GM12878 (cell line): ENCODE measurements at regions not wholly inside any gene's neighbourhood (a gene's known extent, or its start where the extent isn't known, plus 50 kb on each side); places are given as distances from the start of the nearest gene placed in this dataset.

Experiments used
- ATAC-seq: fragments of 200-7000 bp; cut with Tn5 transposase; 3 replicates; pipeline ENCODE4 v1.9.1; 2020; ENCODE audit warnings: mild to moderate bottlenecking, moderate library complexity
- BruUV-seq: library from RNA; stranded (reverse); fragments of 400-500 nt; replicated peaks from 2 replicates; lab custom pipeline; 2021; lab: Mats Ljungman, UMichigan
- CTCF ChIA-PET: fragments of 300-600 bp; sonication (Branson Sonifier 250); formaldehyde crosslinking; extraction: SDS; loops from one replicate; lab custom pipeline; 2021; ENCODE audit warnings: inconsistent platforms; lab: Yijun Ruan, JAX
- POLR2A ChIA-PET: fragments of 350-600 bp; formaldehyde crosslinking; extraction: SDS; loops from one replicate; lab custom pipeline; 2021; ENCODE audit warnings: inconsistent platforms; lab: Charles Lee
- RAD21 ChIA-PET: fragments of 300-600 bp; sonication (Branson Sonifier 250); formaldehyde crosslinking; loops from one replicate; lab custom pipeline; 2023; ENCODE audit warnings: antibody characterized with exemption; ENCODE audit not compliant: unreplicated experiment; lab: Charles Lee
- SMC1A ChIA-PET: fragments of 300-600 bp; sonication (Branson Sonifier 250); formaldehyde crosslinking; loops from one replicate; lab custom pipeline; 2023; ENCODE audit not compliant: unreplicated experiment, uncharacterized antibody; lab: Charles Lee
- DNase-seq: peaks from one replicate; pipeline ENCODE4 v3.0.0-alpha.2; 2011; ENCODE audit warnings: low read depth, low spot score
- FAIRE-seq: peaks from 3 replicates; lab custom pipeline; 2011; peaks lifted over from hg19 to GRCh38; lab: Jason Lieb, UNC
- H2AFZ ChIP-seq: 2 replicates; pipeline ENCODE4 v1.6.0; 2011; ENCODE audit warnings: low read depth, low read length, control low read depth; ENCODE audit not compliant: control insufficient read depth
- H3K27ac ChIP-seq: 2 replicates; pipeline ENCODE4 v1.5.1; 2011; ENCODE audit warnings: control low read depth; ENCODE audit not compliant: control insufficient read depth, insufficient read depth
- H3K27me3 ChIP-seq, 2 experiments: replicated peaks in 1 of 2; 2 replicates each; pipeline versions ENCODE4 v1.6.0 to v1.6.1; 2011; ENCODE audit warnings: low read length in 1 of 2; ENCODE audit not compliant: control insufficient read depth in 2 of 2, insufficient read depth in 2 of 2
- H3K36me3 ChIP-seq, 2 experiments: 2 replicates each; pipeline ENCODE4 v1.5.1; 2011; ENCODE audit warnings: low read length in 1 of 2; ENCODE audit not compliant: control insufficient read depth in 2 of 2, insufficient read depth in 2 of 2
- H3K4me1 ChIP-seq: 2 replicates; pipeline ENCODE4 v1.6.1; 2011; ENCODE audit warnings: mild to moderate bottlenecking, low read length, moderate library complexity, mixed read lengths; ENCODE audit not compliant: control insufficient read depth, insufficient read depth
- H3K4me2 ChIP-seq: 2 replicates; pipeline ENCODE4 v1.6.0; 2011; ENCODE audit warnings: control low read depth; ENCODE audit not compliant: control insufficient read depth, insufficient read depth
- H3K4me3 ChIP-seq: fragments of 200-600 bp; sonication (generic); 2 replicates; pipeline ENCODE4 v1.5.1; 2016
- H3K79me2 ChIP-seq: 2 replicates; pipeline ENCODE4 v1.6.0; 2011; ENCODE audit warnings: low read length; ENCODE audit not compliant: control insufficient read depth, insufficient read depth
- H3K9ac ChIP-seq: 2 replicates; pipeline ENCODE4 v1.8.0; 2011; ENCODE audit warnings: low read length, control low read depth, mixed read lengths; ENCODE audit not compliant: control insufficient read depth, insufficient read depth
- H3K9me3 ChIP-seq: replicated peaks from 3 replicates; pipeline ENCODE4 v1.5.1; 2011; ENCODE audit warnings: mild to moderate bottlenecking, low read length; ENCODE audit not compliant: control insufficient read depth, insufficient read depth
- H4K20me1 ChIP-seq: 2 replicates; pipeline ENCODE4 v1.6.0; 2011; ENCODE audit not compliant: control insufficient read depth, insufficient read depth
- E2F4 ChIP-seq: IDR thresholded peaks from 2 replicates; pipeline ENCODE4 v1.6.1; 2012; ENCODE audit warnings: low read depth, low read length, improper control_type of control experiment
- JUNB ChIP-seq: IDR thresholded peaks from 2 replicates; pipeline ENCODE4 v1.6.1; 2016; ENCODE audit warnings: antibody characterized with exemption, mild to moderate bottlenecking
- SUZ12 ChIP-seq: fragments of 200-600 bp; sonication (generic); IDR thresholded peaks from one replicate; pipeline ENCODE4 v1.6.1; 2018; ENCODE audit warnings: antibody characterized with exemption, mild to moderate bottlenecking; ENCODE audit not compliant: unreplicated experiment
- ZBTB11 ChIP-seq: fragments of 450-650 bp; formaldehyde crosslinking; IDR thresholded peaks from 2 replicates; pipeline ENCODE4 v1.5.0; 2022; ENCODE audit warnings: mild to moderate bottlenecking, missing genetic modification characterization
- WGBS: methylation state at CpG from one replicate; pipeline ENCODE4 v1.1.6; 2016; ENCODE audit warnings: low lambda C conversion rate; ENCODE audit not compliant: insufficient replicate concordance, insufficient coverage; ENCODE audit errors: missing lambda C conversion rate; 5-methylcytosine and 5-hydroxymethylcytosine counted together
- in situ Hi-C: fragments of 300-500 bp; cut with MboI; formaldehyde crosslinking; loops from 9 replicates; pipeline ENCODE4 v1.14.3; 2018; ENCODE audit warnings: mixed read lengths
- intact Hi-C: fragments of 100-400 bp; cut with micrococcal nuclease; formaldehyde crosslinking; loops from one replicate; pipeline ENCODE4 v1.14.2; 2022; ENCODE audit not compliant: unreplicated experiment

- Histone ChIP-seq H3K4me2 (no peak overlapping the region), H3K4me1 (no peaks in the 10 kb centered on the region), H3K9ac (no peak overlapping the region), H2AFZ (no peak overlapping the region), H3K36me3 (no peaks in the 10 kb centered on the region), H3K27ac (no peak overlapping the region), H3K4me3 (no peak overlapping the region), H3K27me3 (no peaks in the 10 kb centered on the region), H3K9me3 (no peaks in the 10 kb centered on the region; the same call in 2 of the 3 replicates), H3K79me2 (no peaks in the 10 kb centered on the region), H4K20me1 (no peaks in the 10 kb centered on the region)
- POLR2A ChIA-PET: no interaction called here
- SMC1A ChIA-PET: no interaction called here
- no peak for DNase-seq
- CTCF ChIA-PET: no interaction called here
- 9% methylated on average over 4 of the region's 4 CpGs for WGBS
- RAD21 ChIA-PET: no interaction called here
- FAIRE-seq: no peak
- in situ Hi-C loops (no loop called here), intact Hi-C loops (no loop called here)
- BruUV-seq: no TSS peak
- ATAC-seq: no peak
- no peak for TF ChIP-seq E2F4
- no peak for TF ChIP-seq SUZ12
- TF ChIP-seq ZBTB11: no peak
- TF ChIP-seq JUNB: no peak
These were observed 55.6 kb upstream of the ACTRT2 start for GRCh38 chr1:2965676-2966075.
